ENCODE measurements at regions not wholly inside any gene's neighbourhood (a gene's known extent, or its start where the extent isn't known, plus 50 kb on each side); places are given as distances from the start of the nearest gene placed in this dataset.
A peak's percentile ranks its signal among the peaks of the same experiment; 100 is the strongest.

- in situ Hi-C loops (cut with HindIII; ENCODE audit: extremely low pct_ligation_motif_present, low pct_unique_long_range_greater_than_20kb), result no loop called here
- Histone ChIP-seq H3K9me3 (ENCODE audit: low read length) (no peaks in the 10 kb centered on the region), H3K79me2 (ENCODE audit: insufficient read depth, low read length) (no peaks in the 10 kb centered on the region), H3K36me3 (replicated peaks in 1 of 2; ENCODE audit: control insufficient read depth in 1 of 2, insufficient read depth in 2 of 2, low read length in 2 of 2) (no peaks in the 10 kb centered on the region), H3K27me3 (ENCODE audit: control insufficient read depth in 1 of 2, insufficient read depth in 2 of 2, low read length in 2 of 2) (peaks cover 9 to 34% of the 10 kb centered on the region in 2 experiments), H4K20me1 (ENCODE audit: insufficient read depth, low read length) (no peaks in the 10 kb centered on the region), H3K27ac (ENCODE audit: extremely low read length, insufficient read depth, low read length) (no peak overlapping the region), H3K4me3 (replicated peaks in 1 of 3; ENCODE audit: insufficient read depth in 1 of 3, low read depth in 2 of 3, low read length in 3 of 3) (no peak overlapping the region), H2AFZ (ENCODE audit: low read length) (no peak overlapping the region), H3K9ac (ENCODE audit: insufficient read depth, low read depth, low read length) (no peak overlapping the region), H3K4me1 (ENCODE audit: insufficient read depth, low read length) (peaks cover 5% of the 10 kb centered on the region; the same call in 1 of the 2 replicates), H3K4me2 (ENCODE audit: low read depth, low read length) (no peak overlapping the region)
- ATAC-seq (peak; percentile 19; the same call in 1 of the 3 replicates), FAIRE-seq (no peak), DNase-seq (ENCODE audit: low spot score) (no peak)
- TF ChIP-seq ZNF768 (CRISPR knock-in tag; IDR thresholded peaks at IDR 0.05), result peak; percentile 26; the same call in 1 of the 2 replicates
- no peak for TF ChIP-seq ZNF761 (CRISPR knock-in tag; conservative IDR thresholded peaks at IDR 0.05)
- intact Hi-C loops (cut with micrococcal nuclease; ENCODE audit: unreplicated experiment), result no loop called here
- BruUV-seq (replicated peaks), result no TSS peak
- ChIA-PET CTCF (ENCODE audit: low intra/inter-chr PET ratio, low total read pairs) (no interaction called here), POLR2A (no interaction called here)
- 44% methylated on average over 14 of the region's 15 CpGs for WGBS (ENCODE audit: low lambda C conversion rate)
Observed at GRCh38 chr16:11462036-11462435, 116.8 kb downstream of the RMI2 start.

- Histone ChIP-seq H4K20me1 (ENCODE audit: insufficient read depth, low read length) (no peaks in the 10 kb centered on the region), H3K4me3 (replicated peaks in 1 of 3; ENCODE audit: insufficient read depth in 1 of 3, low read depth in 2 of 3, low read length in 3 of 3) (no peak overlapping the region), H3K27ac (ENCODE audit: extremely low read length, insufficient read depth, low read length) (no peak overlapping the region), H2AFZ (ENCODE audit: low read length) (no peak overlapping the region), H3K9ac (ENCODE audit: insufficient read depth, low read depth, low read length) (no peak overlapping the region), H3K4me2 (ENCODE audit: low read depth, low read length) (no peak overlapping the region), H3K36me3 (replicated peaks in 1 of 2; ENCODE audit: control insufficient read depth in 1 of 2, insufficient read depth in 2 of 2, low read length in 2 of 2) (no peaks in the 10 kb centered on the region), H3K4me1 (ENCODE audit: insufficient read depth, low read length) (peaks cover 5% of the 10 kb centered on the region; the same call in 1 of the 2 replicates), H3K9me3 (ENCODE audit: low read length) (no peaks in the 10 kb centered on the region), H3K79me2 (ENCODE audit: insufficient read depth, low read length) (no peaks in the 10 kb centered on the region), H3K27me3 (ENCODE audit: control insufficient read depth in 1 of 2, insufficient read depth in 2 of 2, low read length in 2 of 2) (peaks cover 9 to 34% of the 10 kb centered on the region in 2 experiments)
- CTCF ChIA-PET (ENCODE audit: low intra/inter-chr PET ratio, low total read pairs), result no interaction called here
- in situ Hi-C loops (cut with HindIII; ENCODE audit: extremely low pct_ligation_motif_present, low pct_unique_long_range_greater_than_20kb), result no loop called here
- POLR2A ChIA-PET, result no interaction called here
- WGBS (ENCODE audit: low lambda C conversion rate), result 62% methylated on average over 15 of the region's 15 CpGs
- intact Hi-C loops (cut with micrococcal nuclease; ENCODE audit: unreplicated experiment), result no loop called here
- no peak for DNase-seq (ENCODE audit: low spot score)
- FAIRE-seq, result no peak
- no peak for ATAC-seq
- no peak for TF ChIP-seq ZNF784 (CRISPR knock-in tag; IDR thresholded peaks at IDR 0.05; ENCODE audit: borderline replicate concordance)
- no peak for TF ChIP-seq PAWR (CRISPR knock-in tag; IDR thresholded peaks at IDR 0.05; ENCODE audit: borderline replicate concordance)
- TF ChIP-seq DDIT3 (CRISPR knock-in tag; IDR thresholded peaks at IDR 0.05), result no peak
- TF ChIP-seq THAP8 (CRISPR knock-in tag; IDR thresholded peaks at IDR 0.05; ENCODE audit: borderline replicate concordance), result no peak
- BruUV-seq (replicated peaks), result no TSS peak
Observed at GRCh38 chr16:11462861-11463260, 117.6 kb downstream of the RMI2 start.

All from HepG2 (cell line).